Uterus (tissue), 3 donors: ENCODE measurements at regions not wholly inside any gene's neighbourhood (a gene's known extent, or its start where the extent isn't known, plus 50 kb on each side); places are given as distances from the start of the nearest gene placed in this dataset.

Experiments used
- DNase-seq, 2 donors: peaks; one replicate each; pipeline ENCODE4 v3.0.0-alpha.2; 2019 to 2020
- H3K27ac ChIP-seq, 2 donors: fragments of 200-600 bp; sonication (generic); 1 replicate in 1 of 2; 2 replicates in 1 of 2; pipeline ENCODE4 v1.5.1; 2016 to 2018
- H3K27me3 ChIP-seq, 2 donors: fragments of 200-600 bp; sonication (generic); one replicate each; pipeline ENCODE4 v1.5.1; 2018 to 2019; ENCODE audit warnings: control low read depth in 1 of 2
- H3K36me3 ChIP-seq, 2 donors: fragments of 200-600 bp; sonication (generic); one replicate each; pipeline ENCODE4 v1.5.1; 2019; ENCODE audit warnings: control low read depth in 1 of 2
- H3K4me1 ChIP-seq, 2 donors: fragments of 200-600 bp; sonication (generic); one replicate each; pipeline ENCODE4 v1.5.1; 2018 to 2019; ENCODE audit warnings: control low read depth in 1 of 2
- H3K4me3 ChIP-seq, 2 donors: fragments of 200-600 bp; sonication (generic); 1 replicate in 1 of 2; 2 replicates in 1 of 2; pipeline ENCODE4 v1.5.1; 2018 to 2019; ENCODE audit warnings: mild to moderate bottlenecking in 1 of 2
- H3K9me3 ChIP-seq, 2 donors: fragments of 200-600 bp; sonication (generic); one replicate each; pipeline ENCODE4 v1.5.1; 2019; ENCODE audit warnings: control low read depth in 1 of 2
- CTCF ChIP-seq, 4 experiments: fragments of 200-600 bp in 2 of 4; fragments of 450-650 bp in 2 of 4; sonication (generic) in 2 of 4; IDR thresholded peaks; one replicate each; pipeline ENCODE4 v1.5.1; 2016 to 2019; ENCODE audit warnings: antibody characterized with exemption in 4 of 4, mild to moderate bottlenecking in 2 of 4, moderate library complexity in 1 of 4
- POLR2A ChIP-seq, 2 donors: fragments of 450-650 bp; IDR thresholded peaks; one replicate each; pipeline ENCODE4 v1.6.1; 2016; ENCODE audit warnings: antibody characterized with exemption in 2 of 2, mild to moderate bottlenecking in 1 of 2, moderate library complexity in 1 of 2
- intact Hi-C: fragments of 100-400 bp; cut with DNase I; formaldehyde crosslinking; loops from one replicate; pipeline ENCODE4 v1.15.1; 2023; ENCODE audit warnings: low total_unique reads
- donor health status: DM: yes; HTN: yes; CAD: no.

GRCh38 chr18:40849886-40850285, 1105.1 kb upstream of the PIK3C3 start:
- DNase-seq, result no peak
- TF ChIP-seq CTCF (IDR thresholded peaks at IDR 0.05), result no peak
- TF ChIP-seq POLR2A (IDR thresholded peaks at IDR 0.05), result no peak
- Histone ChIP-seq H3K27me3 (no peaks in the 10 kb centered on the region), H3K9me3 (no peaks in the 10 kb centered on the region), H3K4me1 (no peaks in the 10 kb centered on the region), H3K27ac (no peak overlapping the region), H3K4me3 (no peak overlapping the region), H3K36me3 (no peaks in the 10 kb centered on the region)
- intact Hi-C loops, result no loop called here

- Histone ChIP-seq H3K27me3 (no peaks in the 10 kb centered on the region), H3K36me3 (no peaks in the 10 kb centered on the region), H3K9me3 (no peaks in the 10 kb centered on the region), H3K4me3 (no peak overlapping the region), H3K4me1 (no peaks in the 10 kb centered on the region), H3K27ac (no peak overlapping the region)
- no peak for TF ChIP-seq POLR2A (IDR thresholded peaks at IDR 0.05)
- no peak for TF ChIP-seq CTCF (IDR thresholded peaks at IDR 0.05)
- no peak for DNase-seq
- intact Hi-C loops, result no loop called here
Observed at GRCh38 chr18:40841467-40841866, 1113.6 kb upstream of the PIK3C3 start.

GRCh38 chr18:40841063-40841462, 1114.0 kb upstream of the PIK3C3 start:
- no peak for DNase-seq
- Histone ChIP-seq H3K9me3 (no peaks in the 10 kb centered on the region), H3K27ac (no peak overlapping the region), H3K4me3 (no peak overlapping the region), H3K4me1 (no peaks in the 10 kb centered on the region), H3K36me3 (no peaks in the 10 kb centered on the region), H3K27me3 (no peaks in the 10 kb centered on the region)
- intact Hi-C loops, result no loop called here
- TF ChIP-seq POLR2A (IDR thresholded peaks at IDR 0.05) (no peak), CTCF (IDR thresholded peaks at IDR 0.05) (no peak)

DNA sequence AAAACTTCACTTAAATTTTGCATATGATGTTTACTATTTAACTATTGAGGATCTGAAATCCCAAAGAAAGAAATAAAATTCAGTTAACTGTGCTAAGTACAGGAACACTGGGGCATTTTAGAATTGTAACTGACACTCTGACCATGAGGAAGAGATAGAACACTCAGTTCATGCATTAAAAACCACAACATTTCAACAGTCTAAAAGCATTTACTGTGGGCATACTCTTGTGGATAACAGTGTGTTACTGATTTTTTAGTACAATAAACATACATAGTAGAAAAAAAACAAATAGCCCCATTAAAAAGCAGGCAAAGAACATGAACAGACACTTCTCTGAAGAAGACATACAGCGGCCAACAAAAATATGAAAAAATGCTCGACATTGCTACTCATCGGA, 1122.7 kb upstream of the PIK3C3 start:
- intact Hi-C loops, result no loop called here
- TF ChIP-seq CTCF (IDR thresholded peaks at IDR 0.05), result no peak
- no peak for TF ChIP-seq POLR2A (IDR thresholded peaks at IDR 0.05)
- DNase-seq, result no peak
- H3K36me3 ChIP-seq, result no peaks in the 10 kb centered on the region
- no peaks in the 10 kb centered on the region for H3K27me3 ChIP-seq
- no peaks in the 10 kb centered on the region for H3K4me1 ChIP-seq
- H3K27ac ChIP-seq, result no peak overlapping the region
- no peaks in the 10 kb centered on the region for H3K9me3 ChIP-seq
- no peak overlapping the region for H3K4me3 ChIP-seq

DNA sequence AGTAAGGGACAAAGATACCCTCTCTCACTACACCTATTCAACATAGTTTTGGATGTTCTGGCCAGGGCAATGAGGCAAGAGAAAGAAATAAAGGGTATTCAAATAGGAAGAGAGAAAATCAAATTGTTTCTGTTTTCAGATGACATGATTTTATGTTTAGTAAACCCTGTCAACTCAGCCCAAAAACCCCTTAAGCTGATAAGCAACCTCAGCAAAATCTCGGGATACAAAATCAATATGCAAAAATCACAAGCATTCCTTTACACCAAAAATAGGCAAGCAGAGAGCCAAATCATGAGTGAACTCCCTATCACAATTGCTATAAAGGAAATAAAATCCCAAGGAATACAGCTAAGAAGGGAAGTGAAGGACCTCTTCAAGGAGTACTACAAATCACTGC, 1130.7 kb upstream of the PIK3C3 start:
- intact Hi-C loops, result no loop called here
- no peaks in the 10 kb centered on the region for H3K4me1 ChIP-seq

More for the DNA sequence above, 1130.7 kb upstream of the PIK3C3 start:
- no peak for DNase-seq
- no peak overlapping the region for H3K4me3 ChIP-seq
- H3K27me3 ChIP-seq, result no peaks in the 10 kb centered on the region
- TF ChIP-seq POLR2A (IDR thresholded peaks at IDR 0.05) (no peak), CTCF (IDR thresholded peaks at IDR 0.05) (no peak)
- H3K27ac ChIP-seq, result no peak overlapping the region
- no peaks in the 10 kb centered on the region for H3K36me3 ChIP-seq
- no peaks in the 10 kb centered on the region for H3K9me3 ChIP-seq
